Epithelial cell of esophagus (primary cell): ENCODE measurements at regions not wholly inside any gene's neighbourhood (a gene's known extent, or its start where the extent isn't known, plus 50 kb on each side); places are given as distances from the start of the nearest gene placed in this dataset.

Source experiments
- DNase-seq: peaks from one replicate; pipeline ENCODE4 v3.0.0; 2010; ENCODE audit warnings: low read depth
- H3K4me3 ChIP-seq: 2 replicates; pipeline ENCODE4 v1.5.1; 2011; ENCODE audit warnings: mild to moderate bottlenecking, low read length, control low read depth
- CTCF ChIP-seq: IDR thresholded peaks from 2 replicates; pipeline ENCODE4 v1.5.1; 2011; ENCODE audit warnings: low read depth, mild to moderate bottlenecking, low read length, control low read depth, inconsistent platforms; ENCODE audit not compliant: insufficient read depth; ENCODE audit errors: missing control alignments

GRCh38 chr11:80388130-80388529 is 947.3 kb upstream of the TENM4 start:
- no peak overlapping the region for H3K4me3 ChIP-seq
- TF ChIP-seq CTCF = no peak
- DNase-seq = peak; percentile 46

DNA sequence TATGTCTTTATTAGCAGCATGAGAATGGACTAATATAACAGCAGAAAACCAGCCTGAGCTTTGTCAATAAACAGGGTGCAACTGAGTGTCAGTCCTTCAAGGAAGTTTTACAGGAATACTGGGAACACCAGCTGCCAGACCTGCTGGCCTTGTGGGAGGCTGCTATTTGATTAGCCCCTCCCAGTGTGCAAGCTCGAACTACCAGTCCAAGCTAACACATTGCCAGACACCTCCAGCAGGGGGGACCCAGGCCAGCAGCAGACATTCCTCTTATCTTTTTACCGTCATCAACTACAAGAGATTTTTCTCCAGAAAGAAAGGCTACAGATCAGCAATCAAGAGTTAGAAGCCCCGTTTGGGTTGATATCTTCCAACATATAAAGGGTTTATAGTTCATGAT is 942.8 kb upstream of the TENM4 start:
- no peak overlapping the region for H3K4me3 ChIP-seq
- DNase-seq = peak; percentile 10
- TF ChIP-seq CTCF = no peak

DNA sequence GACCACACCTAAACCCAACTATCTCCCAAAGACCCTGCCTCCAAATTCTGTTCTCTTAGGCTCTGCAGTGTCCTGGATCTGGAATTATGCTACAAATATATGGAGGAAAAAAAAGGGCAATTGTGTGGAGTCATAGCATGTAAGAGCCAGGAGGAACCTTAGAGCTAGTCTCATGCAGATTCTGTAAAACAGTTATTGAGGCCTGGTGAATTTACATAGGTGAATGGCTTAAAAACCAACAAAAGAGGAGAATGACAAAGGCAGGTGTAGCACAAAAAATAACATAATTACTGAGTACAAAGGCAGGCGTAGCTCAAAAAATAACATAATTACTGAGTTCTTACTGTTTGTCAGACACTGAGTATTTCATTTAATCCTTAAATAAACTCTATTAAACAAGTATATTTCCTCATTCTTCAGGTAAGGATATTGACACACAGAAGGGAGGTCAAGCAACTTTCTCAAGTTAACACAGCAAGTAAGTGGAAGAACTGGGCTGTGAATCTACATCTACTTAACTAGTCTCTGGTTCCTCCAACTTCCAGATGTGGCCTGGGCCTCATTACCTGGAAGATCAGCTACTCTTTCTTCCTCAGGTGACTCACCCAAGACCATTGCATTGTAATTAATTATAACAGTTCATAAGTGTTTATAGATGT is 938.9 kb upstream of the TENM4 start:
- peak; percentile 33 for DNase-seq
- no peak overlapping the region for H3K4me3 ChIP-seq
- no peak for TF ChIP-seq CTCF

GRCh38 chr11:80371931-80372330 is 931.1 kb upstream of the TENM4 start:
- H3K4me3 ChIP-seq = no peak overlapping the region
- no peak for TF ChIP-seq CTCF
- no peak for DNase-seq

DNA sequence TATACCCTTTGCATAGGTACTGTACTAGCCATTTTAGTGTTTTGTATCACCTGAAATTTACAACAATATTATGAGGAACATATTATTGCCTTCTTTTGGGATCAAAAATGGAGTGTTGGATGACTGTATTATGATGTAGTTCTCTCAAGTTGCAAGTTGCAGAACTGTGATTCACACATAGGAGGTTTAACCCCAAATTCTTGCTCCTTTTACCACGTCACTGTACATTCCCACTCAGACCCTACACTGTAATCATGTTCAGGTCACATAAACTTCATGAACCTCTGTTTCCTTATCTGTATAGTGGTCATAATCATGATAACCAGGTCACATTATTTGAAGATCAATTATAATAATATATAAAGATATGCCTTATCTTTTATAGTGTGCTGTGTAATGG is 925.1 kb upstream of the TENM4 start:
- no peak for DNase-seq
- H3K4me3 ChIP-seq = no peak overlapping the region
- TF ChIP-seq CTCF = no peak

DNA sequence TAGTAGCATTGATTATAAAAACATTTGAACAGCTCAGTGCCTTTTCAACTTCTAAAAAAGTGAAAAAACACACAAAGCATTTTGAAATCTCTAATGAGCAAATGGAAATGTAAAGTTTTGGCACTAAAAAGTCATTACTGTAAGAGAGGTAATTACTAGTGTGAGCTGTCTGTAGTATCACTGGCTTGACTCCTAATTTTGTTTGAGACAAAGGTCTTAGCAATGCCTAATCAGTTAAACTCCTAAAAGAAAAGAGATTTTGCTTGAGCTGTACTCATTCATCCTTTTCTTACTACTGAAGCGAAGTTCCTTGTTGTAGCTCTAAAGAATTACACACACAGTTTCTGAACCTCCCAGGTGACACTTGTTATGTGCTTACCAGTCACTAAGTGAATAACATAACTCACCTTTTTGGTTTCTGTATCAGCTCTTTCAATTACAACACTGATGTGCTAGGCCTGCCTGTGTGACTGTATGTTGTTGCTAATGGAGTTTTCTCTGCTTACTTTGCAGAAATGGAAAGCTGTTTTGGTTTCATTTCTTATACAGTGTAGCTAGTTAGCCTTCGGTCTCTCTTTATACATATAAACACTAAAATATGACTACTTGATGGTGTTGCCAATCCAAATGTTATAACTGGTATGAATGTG is 924.4 kb upstream of the TENM4 start:
- no peak for TF ChIP-seq CTCF
- no peak overlapping the region for H3K4me3 ChIP-seq
- DNase-seq = peak; percentile 23
